GM23248 (cell line): ENCODE measurements at regions not wholly inside any gene's neighbourhood (a gene's known extent, or its start where the extent isn't known, plus 50 kb on each side); places are given as distances from the start of the nearest gene placed in this dataset.

Experiments
- EZH2 ChIP-seq: fragments of 200-600 bp; sonication (generic); IDR thresholded peaks from 2 replicates; pipeline ENCODE4 v1.6.1; 2018; ENCODE audit warnings: antibody characterized with exemption, mild to moderate bottlenecking; ENCODE audit not compliant: insufficient read depth, poor library complexity, severe bottlenecking
- EZH2phosphoT487 ChIP-seq: fragments of 200-600 bp; sonication (generic); IDR thresholded peaks from 2 replicates; pipeline ENCODE4 v1.6.1; 2018; ENCODE audit warnings: antibody characterized with exemption, moderate library complexity, mild to moderate bottlenecking, low read depth; ENCODE audit not compliant: insufficient read depth

- no peak for TF ChIP-seq EZH2
- TF ChIP-seq EZH2phosphoT487, result no peak
Observed at GRCh38 chr2:36071698-36072097, 283.9 kb upstream of the CRIM1 start.
